ENCODE measurements at regions not wholly inside any gene's neighbourhood (a gene's known extent, or its start where the extent isn't known, plus 50 kb on each side); places are given as distances from the start of the nearest gene placed in this dataset.

- Histone ChIP-seq H3K79me2 (ENCODE audit: insufficient read depth) (no peaks in the 10 kb centered on the region), H3K27ac (ENCODE audit: low read depth in 2 of 2, low read length in 1 of 2) (no peak overlapping the region), H2AFZ (ENCODE audit: low read depth) (no peak overlapping the region), H3K9me2 (no peaks in the 10 kb centered on the region), H3K9me3 (no peaks in the 10 kb centered on the region), H4K20me1 (ENCODE audit: insufficient read depth) (no peaks in the 10 kb centered on the region), H3K4me3 (ENCODE audit: low read depth in 2 of 2, low read length in 1 of 2) (no peak overlapping the region), H3K36me3 (replicated peaks in 1 of 2; ENCODE audit: control insufficient read depth in 1 of 2, insufficient read depth in 2 of 2, low read length in 1 of 2) (no peaks in the 10 kb centered on the region), H3F3A (replicated peaks; ENCODE audit: insufficient read depth) (no peaks in the 10 kb centered on the region), H3K9ac (no peak overlapping the region), H3K27me3 (ENCODE audit: insufficient read depth) (no peaks in the 10 kb centered on the region), H3K4me2 (no peak overlapping the region), H3K4me1 (ENCODE audit: control insufficient read depth in 1 of 2, insufficient read depth in 2 of 2, low read depth in 1 of 2, low read length in 1 of 2) (no peaks in the 10 kb centered on the region; a peak in 1 of 4 replicates)
- WGBS (ENCODE audit: low lambda C conversion rate), result 50% methylated on average over 4 of the region's 4 CpGs
- no peak for TF ChIP-seq ZBTB33 (IDR thresholded peaks at IDR 0.05; ENCODE audit: borderline replicate concordance, low read depth)
- TF ChIP-seq RCOR1 (IDR thresholded peaks at IDR 0.05; ENCODE audit: low read length), result no peak
- TF ChIP-seq RFX5 (IDR thresholded peaks at IDR 0.05; ENCODE audit: low read length), result no peak
- TF ChIP-seq MXI1 (IDR thresholded peaks at IDR 0.05; ENCODE audit: low read depth, low read length), result no peak
- TF ChIP-seq EZH2phosphoT487 (IDR thresholded peaks at IDR 0.05; ENCODE audit: borderline replicate concordance, low read depth), result no peak
- no peak for TF ChIP-seq CTCF (IDR thresholded peaks at IDR 0.05)
- no peak for TF ChIP-seq FOXM1 (IDR thresholded peaks at IDR 0.05; ENCODE audit: low read depth)
- POLR2A ChIA-PET, result no interaction called here
- CTCF ChIA-PET, result no interaction called here
- DNase-seq, result no peak
Measured at GRCh38 chr3:118828351-118828750, 206.3 kb downstream of the IGSF11 start.

GRCh38 chr3:118833075-118833474 lies 201.6 kb downstream of the IGSF11 start:
- TF ChIP-seq EZH2phosphoT487 (IDR thresholded peaks at IDR 0.05; ENCODE audit: borderline replicate concordance, low read depth), result no peak
- no peak for TF ChIP-seq RCOR1 (IDR thresholded peaks at IDR 0.05; ENCODE audit: low read length)
- no peak for TF ChIP-seq ZBTB33 (IDR thresholded peaks at IDR 0.05; ENCODE audit: borderline replicate concordance, low read depth)
- no peak for TF ChIP-seq MEF2A (IDR thresholded peaks at IDR 0.05; ENCODE audit: borderline replicate concordance, low read depth)
- TF ChIP-seq FOXJ3 (CRISPR knock-in tag; IDR thresholded peaks at IDR 0.05), result no peak
- no peak for TF ChIP-seq TAF1 (IDR thresholded peaks at IDR 0.05; ENCODE audit: borderline replicate concordance, low read depth, low read length)
- no peak for TF ChIP-seq YY1 (IDR thresholded peaks at IDR 0.05; ENCODE audit: low read depth)
- no peak for TF ChIP-seq FOXM1 (IDR thresholded peaks at IDR 0.05; ENCODE audit: low read depth)
- no peak for TF ChIP-seq ELF1 (IDR thresholded peaks at IDR 0.05)
- no peak for TF ChIP-seq POLR2AphosphoS5 (IDR thresholded peaks at IDR 0.05; ENCODE audit: low read depth, low read length)
- TF ChIP-seq NFIC (IDR thresholded peaks at IDR 0.05; ENCODE audit: borderline replicate concordance), result no peak
- no peak for TF ChIP-seq CHD2 (IDR thresholded peaks at IDR 0.05; ENCODE audit: low read length, partially characterized antibody)
- no peak for TF ChIP-seq RFX5 (IDR thresholded peaks at IDR 0.05; ENCODE audit: low read length)
- H3K27ac ChIP-seq (ENCODE audit: low read depth in 2 of 2, low read length in 1 of 2), result no peak overlapping the region
- no peak for DNase-seq
- no peaks in the 10 kb centered on the region for H4K20me1 ChIP-seq (ENCODE audit: insufficient read depth)
- no peak overlapping the region for H3K4me3 ChIP-seq (ENCODE audit: low read depth in 2 of 2, low read length in 1 of 2)
- no peaks in the 10 kb centered on the region for H3K9me2 ChIP-seq
- 59% methylated on average over 6 of the region's 6 CpGs for WGBS (ENCODE audit: low lambda C conversion rate)
- no peaks in the 10 kb centered on the region for H3K36me3 ChIP-seq (replicated peaks in 1 of 2; ENCODE audit: control insufficient read depth in 1 of 2, insufficient read depth in 2 of 2, low read length in 1 of 2)
- H3K9me3 ChIP-seq, result no peaks in the 10 kb centered on the region
- no peak overlapping the region for H2AFZ ChIP-seq (ENCODE audit: low read depth)
- no peaks in the 10 kb centered on the region for H3F3A ChIP-seq (replicated peaks; ENCODE audit: insufficient read depth)
- H3K4me2 ChIP-seq, result no peak overlapping the region
- POLR2A ChIA-PET, result no interaction called here
- H3K4me1 ChIP-seq (ENCODE audit: control insufficient read depth in 1 of 2, insufficient read depth in 2 of 2, low read depth in 1 of 2, low read length in 1 of 2), result no peaks in the 10 kb centered on the region
- no peaks in the 10 kb centered on the region for H3K27me3 ChIP-seq (ENCODE audit: insufficient read depth)
- H3K79me2 ChIP-seq (ENCODE audit: insufficient read depth), result no peaks in the 10 kb centered on the region
- CTCF ChIA-PET, result no interaction called here
- H3K9ac ChIP-seq, result no peak overlapping the region
